Adrenal gland (tissue), 9 donors: ENCODE measurements at regions not wholly inside any gene's neighbourhood (a gene's known extent, or its start where the extent isn't known, plus 50 kb on each side); places are given as distances from the start of the nearest gene placed in this dataset.

ENCODE experiments used
- DNase-seq, 7 donors: peaks; one replicate each; pipeline ENCODE4 v3.0.0-alpha.2; 2019 to 2020
- H3K27ac ChIP-seq, 5 donors: fragments of 200-600 bp; sonication (generic) in 4 of 5; 1 replicate in 3 of 5; 2 replicates in 2 of 5; pipeline versions ENCODE4 v1.5.1 to v1.8.0; 2016 to 2020; ENCODE audit warnings: mild to moderate bottlenecking in 1 of 5
- H3K27me3 ChIP-seq: fragments of 200-600 bp; 2 replicates; pipeline ENCODE4 v1.8.0; 2021
- H3K36me3 ChIP-seq, 2 donors: fragments of 200-600 bp; replicated peaks in 1 of 2; 1 replicate in 1 of 2; 2 replicates in 1 of 2; pipeline versions ENCODE4 v1.5.1 to v1.8.0; 2018 to 2022
- H3K4me1 ChIP-seq, 2 donors: fragments of 200-600 bp; replicated peaks in 1 of 2; 1 replicate in 1 of 2; 2 replicates in 1 of 2; pipeline versions ENCODE4 v1.5.1 to v1.8.0; 2018 to 2021
- H3K4me3 ChIP-seq, 4 donors: fragments of 200-600 bp; sonication (generic) in 3 of 4; one replicate each; pipeline ENCODE4 v1.5.1; 2016 to 2018
- H3K9me3 ChIP-seq, 3 donors: fragments of 200-600 bp; sonication (generic) in 1 of 3; replicated peaks in 1 of 3; 1 replicate in 2 of 3; 2 replicates in 1 of 3; pipeline versions ENCODE4 v1.5.1 to v1.8.0; 2016 to 2021
- CTCF ChIP-seq, 6 experiments: fragments of 450-650 bp in 4 of 6; fragments of 200-600 bp in 2 of 6; sonication (generic) in 1 of 6; IDR thresholded peaks; 1 replicate in 5 of 6; 2 replicates in 1 of 6; pipeline versions ENCODE4 v1.5.1 to v1.8.0; 2016 to 2021; ENCODE audit warnings: antibody characterized with exemption in 6 of 6, mild to moderate bottlenecking in 2 of 6, moderate library complexity in 1 of 6
- POLR2A ChIP-seq, 2 donors: fragments of 450-650 bp; IDR thresholded peaks; one replicate each; pipeline ENCODE4 v1.6.1; 2017; ENCODE audit warnings: antibody characterized with exemption in 2 of 2, mild to moderate bottlenecking in 2 of 2, moderate library complexity in 1 of 2
- WGBS, 4 donors: extraction: QIAGEN DNeasy Blood & Tissue Kit in 2 of 4; methylation state at CpG; one replicate each; pipeline versions ENCODE4 v1.1.5 to v1.1.7; 2013 to 2017; 5-methylcytosine and 5-hydroxymethylcytosine counted together
- intact Hi-C, 2 donors: fragments of 100-400 bp; cut with DNase I; formaldehyde crosslinking; loops; one replicate each; pipeline versions ENCODE4 v1.14.1 to v1.15.0; 2022 to 2023
- donor health status: healthy with polysubstance abuse.
- donor health status: Bipolar disorder and iron deficiency.
- donor health status: DM: yes; HTN: yes; CAD: no.
- donor health status: DM: no; HTN: no; CAD: no.
- donor health status: DM: no; HTN: no; CAD: no.

GRCh38 chrX:121987835-121988234, 940.4 kb downstream of the GLUD2 start:
- intact Hi-C loops, result no loop called here
- WGBS, 4 donors, result 73 to 82% (median 76%) methylated on average over 4 of the region's 4 CpGs
- no peak for TF ChIP-seq POLR2A (IDR thresholded peaks at IDR 0.05)
- Histone ChIP-seq H3K9me3 (no peaks in the 10 kb centered on the region), H3K4me3 (no peak overlapping the region), H3K27ac (no peak overlapping the region), H3K36me3 (no peaks in the 10 kb centered on the region), H3K4me1 (no peaks in the 10 kb centered on the region), H3K27me3 (no peaks in the 10 kb centered on the region)
- DNase-seq, result no peak

GRCh38 chrX:122004127-122004526, 956.7 kb downstream of the GLUD2 start:
- no peaks in the 10 kb centered on the region for H3K9me3 ChIP-seq
- H3K27ac ChIP-seq, result no peak overlapping the region
- no peak for DNase-seq
- intact Hi-C loops, result no loop called here
- no peaks in the 10 kb centered on the region for H3K4me1 ChIP-seq
- no peaks in the 10 kb centered on the region for H3K27me3 ChIP-seq
- 73 to 84% (median 79%) methylated on average over 9 to 10 of the region's 10 CpGs; no CpG with 5 or more reads in 1 of the 4 donors for WGBS, 4 donors
- TF ChIP-seq CTCF (IDR thresholded peaks at IDR 0.05) (no peak), POLR2A (IDR thresholded peaks at IDR 0.05) (no peak)
- no peaks in the 10 kb centered on the region for H3K36me3 ChIP-seq
- H3K4me3 ChIP-seq, result no peak overlapping the region

GRCh38 chrX:122026665-122027064, 979.3 kb downstream of the GLUD2 start:
- DNase-seq, result no peak
- Histone ChIP-seq H3K9me3 (no peaks in the 10 kb centered on the region), H3K27me3 (no peaks in the 10 kb centered on the region), H3K4me3 (no peak overlapping the region), H3K4me1 (no peaks in the 10 kb centered on the region), H3K27ac (no peak overlapping the region), H3K36me3 (no peaks in the 10 kb centered on the region)
- 62 to 86% (median 73%) methylated on average over 1 of the region's 1 CpG for WGBS, 4 donors
- TF ChIP-seq POLR2A (IDR thresholded peaks at IDR 0.05) (no peak), CTCF (IDR thresholded peaks at IDR 0.05) (no peak)
- intact Hi-C loops, result no loop called here

- intact Hi-C loops, result no loop called here
These were observed 998.8 kb downstream of the GLUD2 start for GRCh38 chrX:122046226-122046625.

More at GRCh38 chrX:122046226-122046625, 998.8 kb downstream of the GLUD2 start:
- Histone ChIP-seq H3K4me1 (no peaks in the 10 kb centered on the region), H3K27ac (no peak overlapping the region), H3K4me3 (no peak overlapping the region), H3K9me3 (no peaks in the 10 kb centered on the region), H3K27me3 (no peaks in the 10 kb centered on the region), H3K36me3 (no peaks in the 10 kb centered on the region)
- WGBS, 4 donors, result 71 to 88% (median 71%) methylated on average over 1 of the region's 1 CpG; no CpG with 5 or more reads in 1 of the 4 donors
- DNase-seq, result peak in 1 of 7 donors; percentile 0
- TF ChIP-seq POLR2A (IDR thresholded peaks at IDR 0.05), result no peak
- TF ChIP-seq CTCF (IDR thresholded peaks at IDR 0.05), result no peak
